SHP77 (cell line): ENCODE measurements at regions not wholly inside any gene's neighbourhood (a gene's known extent, or its start where the extent isn't known, plus 50 kb on each side); places are given as distances from the start of the nearest gene placed in this dataset.

Source experiments
- DNase-seq, 2 experiments: peaks; one replicate each; lab custom pipeline; 2025; lab: John Stamatoyannopoulos, UW

GRCh38 chr9:88734527-88734926 is 199.5 kb downstream of the NXNL2 start:
- DNase-seq = no peak

GRCh38 chr9:88736136-88736637 is 201.2 kb downstream of the NXNL2 start:
- no peak for DNase-seq

- DNase-seq = no peak
Measured at GRCh38 chr9:88737031-88737430, 202.1 kb downstream of the NXNL2 start.

- DNase-seq = no peak
Measured at GRCh38 chr9:88737876-88738275, 202.9 kb downstream of the NXNL2 start.

DNA sequence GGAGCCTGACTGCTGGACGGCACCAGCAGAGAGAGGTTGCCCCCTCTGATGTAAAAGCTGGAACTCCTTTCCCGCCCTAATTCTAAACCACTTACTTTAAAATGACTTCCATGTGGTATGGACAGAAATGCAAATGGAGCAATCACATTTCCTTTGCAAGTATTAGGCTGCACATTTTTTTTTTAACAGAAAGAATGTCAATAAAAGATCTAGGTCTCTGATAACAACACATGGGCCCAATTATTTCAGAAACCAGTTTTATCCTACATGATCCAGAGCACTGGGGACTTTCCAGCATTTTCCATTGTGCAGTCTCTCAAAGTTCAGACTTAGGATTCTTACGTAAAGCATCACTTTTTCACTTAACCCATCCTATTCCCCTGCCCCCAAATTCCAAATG is 203.7 kb downstream of the NXNL2 start:
- no peak for DNase-seq

DNA sequence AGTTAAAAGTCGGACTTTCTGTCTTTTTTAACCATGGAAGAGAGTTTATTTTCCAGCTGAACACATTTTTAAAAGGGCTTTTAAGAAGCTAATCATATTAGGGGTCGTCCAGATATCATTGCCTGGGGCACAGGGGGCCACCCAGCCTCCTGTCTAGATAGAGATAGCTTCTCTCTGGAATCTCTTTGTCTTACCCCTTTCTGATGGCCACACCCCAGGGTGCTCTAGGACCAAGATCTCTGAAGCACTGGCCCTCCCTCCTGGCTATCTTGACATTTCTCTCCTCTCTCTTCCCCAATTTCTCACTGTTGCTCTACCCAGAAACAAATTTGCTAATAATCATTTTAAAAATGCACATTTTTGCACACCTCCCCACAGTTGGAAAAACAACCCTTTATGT is 204.4 kb downstream of the NXNL2 start:
- DNase-seq = no peak

- DNase-seq = no peak
Measured at GRCh38 chr9:88740844-88741243, 205.9 kb downstream of the NXNL2 start.

DNA sequence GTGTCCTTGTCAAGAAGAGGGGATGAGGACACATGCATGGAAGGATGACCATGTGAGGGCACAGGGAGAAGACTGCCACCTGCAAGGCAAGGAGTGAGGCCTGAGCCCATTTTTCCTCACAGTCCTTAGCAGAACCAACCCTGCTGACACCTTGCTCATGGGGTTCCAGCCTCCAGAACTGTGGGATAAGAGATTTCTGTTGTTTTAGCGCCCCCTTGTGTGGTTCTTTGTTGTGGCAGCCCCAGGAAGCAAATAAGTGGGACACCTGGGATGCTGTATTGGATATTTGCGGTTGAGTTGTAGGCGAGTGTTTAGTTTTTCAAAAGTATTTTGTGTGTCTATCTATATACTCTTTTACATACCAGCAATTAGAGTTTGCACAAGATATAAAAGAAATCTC is 206.4 kb downstream of the NXNL2 start:
- peak in 1 of 2 experiments; percentile 12 for DNase-seq

DNA sequence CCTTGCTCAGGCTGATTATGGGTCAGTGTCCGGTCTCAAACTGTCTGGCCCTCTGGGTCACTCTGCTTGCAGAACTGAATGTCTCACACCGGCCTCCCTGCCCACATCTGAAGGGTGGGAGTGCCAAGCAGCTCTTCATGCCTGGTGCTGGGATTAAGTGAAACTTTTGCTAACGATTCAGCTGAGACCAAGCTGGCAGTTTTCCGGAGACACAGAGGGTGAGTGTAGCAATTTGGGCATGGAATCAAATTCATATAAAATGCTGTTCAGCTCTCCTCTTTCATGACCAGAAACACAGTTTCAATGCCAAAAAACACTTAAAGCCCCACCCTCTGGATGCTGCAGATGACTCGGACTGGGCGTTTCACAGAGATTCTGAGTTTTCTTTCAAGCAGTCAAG is 207.5 kb downstream of the NXNL2 start:
- DNase-seq = no peak

DNA sequence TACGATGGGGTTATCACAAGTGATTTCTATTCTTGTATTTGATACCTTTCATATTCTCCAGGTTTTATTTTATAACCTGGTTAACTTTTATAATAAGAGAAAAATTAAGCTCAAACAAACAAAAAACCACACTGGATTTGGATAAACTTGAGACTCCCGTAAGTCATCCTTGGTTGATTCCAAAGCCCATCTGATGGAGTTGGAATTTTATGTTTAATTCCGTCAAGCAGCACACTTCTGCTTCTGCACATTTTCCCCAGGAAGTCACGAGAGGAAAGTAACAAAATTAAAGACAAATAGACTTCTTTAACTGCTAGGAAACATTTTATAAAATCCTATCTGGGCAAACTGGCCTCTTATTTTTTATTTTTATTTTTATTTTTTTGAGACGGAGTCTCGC is 207.9 kb downstream of the NXNL2 start:
- DNase-seq = no peak

GRCh38 chr9:88745276-88746001 is 210.5 kb downstream of the NXNL2 start:
- no peak for DNase-seq

- DNase-seq = no peak
Measured at GRCh38 chr9:88746029-88746742, 211.2 kb downstream of the NXNL2 start.

- DNase-seq = no peak
Measured at GRCh38 chr9:88746743-88747398, 211.9 kb downstream of the NXNL2 start.

DNA sequence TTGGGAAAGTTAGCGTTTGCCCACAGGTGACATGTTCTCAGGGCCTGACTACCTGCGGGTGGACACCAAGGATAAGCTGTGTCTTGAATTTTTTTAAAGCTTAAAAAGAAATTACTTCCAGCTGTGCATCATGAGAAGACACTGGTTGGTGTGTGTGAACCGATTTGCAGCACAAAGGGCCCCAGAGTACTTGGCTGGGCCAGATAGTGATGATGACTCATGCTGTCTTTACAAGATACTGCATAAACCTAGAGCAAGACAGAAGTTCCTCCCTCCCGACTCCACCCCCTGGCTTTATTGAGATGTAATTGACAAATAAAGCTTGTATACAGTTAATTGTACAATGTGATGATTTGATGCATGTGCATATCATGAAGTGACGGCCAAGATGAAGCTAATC is 212.8 kb downstream of the NXNL2 start:
- no peak for DNase-seq

DNA sequence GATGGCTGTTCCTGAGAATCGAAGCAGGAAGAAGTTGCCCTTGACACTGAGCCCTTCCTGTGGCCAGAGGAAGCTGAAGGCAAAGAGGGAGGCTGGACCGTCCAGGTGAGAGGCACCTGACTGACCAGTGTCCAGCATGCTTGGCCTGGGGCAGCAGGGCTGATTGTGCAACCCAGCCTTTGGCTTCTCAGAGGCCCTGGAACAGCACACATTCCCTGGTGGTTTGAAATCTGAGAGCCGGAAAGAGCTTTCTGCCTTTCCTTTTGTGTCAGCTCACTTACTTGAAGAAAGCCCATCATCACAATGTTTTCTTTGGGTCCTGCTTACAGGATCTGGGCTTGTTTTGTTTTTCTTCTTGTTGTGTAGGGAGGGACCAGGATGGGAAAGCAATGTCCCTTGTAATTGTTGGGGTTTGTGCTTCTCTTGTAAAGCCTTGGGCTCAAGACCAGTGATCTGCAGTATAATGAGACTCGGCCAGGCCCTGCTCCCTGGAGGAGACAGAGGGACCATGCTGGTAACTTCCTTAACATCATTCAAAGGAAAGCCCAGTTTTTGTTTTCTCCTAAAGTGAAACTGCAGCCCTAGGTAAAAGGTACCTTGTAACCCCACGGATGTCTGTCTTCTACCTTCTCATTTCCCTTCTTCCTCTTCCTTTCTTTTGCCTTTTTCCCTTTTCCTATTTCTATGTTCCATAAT is 213.7 kb downstream of the NXNL2 start:
- DNase-seq = no peak

- no peak for DNase-seq
Measured at GRCh38 chr9:88749420-88749819, 214.4 kb downstream of the NXNL2 start.

- DNase-seq = no peak
Measured at GRCh38 chr9:88750832-88751360, 215.9 kb downstream of the NXNL2 start.

DNA sequence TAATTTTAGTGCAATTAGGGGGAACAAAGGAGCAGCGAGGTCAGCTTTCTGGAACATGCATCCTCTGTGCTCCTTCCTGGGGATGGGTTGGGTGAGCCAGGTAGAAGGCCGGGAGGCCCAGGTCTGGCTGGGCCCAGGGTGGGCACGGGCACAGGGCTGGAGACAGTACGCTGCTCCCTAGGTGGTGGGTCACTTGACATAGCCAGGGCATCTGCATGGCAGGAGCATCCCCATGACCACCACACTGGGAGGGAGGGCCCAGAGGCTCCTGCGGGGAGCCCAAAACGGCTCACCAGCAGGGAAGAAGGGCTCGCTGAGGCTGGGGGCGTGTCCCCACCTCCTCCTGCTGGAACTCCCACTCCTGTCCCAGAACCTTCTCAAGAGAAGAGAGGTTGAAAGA is 216.8 kb downstream of the NXNL2 start:
- no peak for DNase-seq

- DNase-seq = no peak
Measured at GRCh38 chr9:88753691-88754367, 218.9 kb downstream of the NXNL2 start.

- DNase-seq = no peak
Measured at GRCh38 chr9:88754452-88754851, 219.5 kb downstream of the NXNL2 start.

DNA sequence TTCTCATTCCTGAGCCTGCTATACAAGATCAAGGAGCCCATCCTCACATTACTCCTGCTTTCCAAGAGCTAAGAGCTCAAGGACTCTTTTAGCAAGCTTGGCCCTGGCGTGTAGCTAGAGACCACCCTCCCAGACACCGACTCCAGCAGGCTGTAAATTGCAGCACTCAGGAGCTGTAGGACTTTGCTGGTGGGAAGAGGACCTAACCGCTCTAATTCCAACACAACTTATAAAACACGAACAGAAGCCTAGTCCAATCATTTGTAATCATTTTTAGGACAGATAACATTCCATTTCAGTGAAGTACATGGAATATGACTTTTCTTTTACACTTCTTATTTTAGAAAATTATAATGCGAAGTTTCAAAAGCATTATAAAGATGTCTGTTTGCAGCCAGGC is 219.9 kb downstream of the NXNL2 start:
- DNase-seq = no peak
